Ascending aorta (tissue), 2 donors: ENCODE measurements at regions not wholly inside any gene's neighbourhood (a gene's known extent, or its start where the extent isn't known, plus 50 kb on each side); places are given as distances from the start of the nearest gene placed in this dataset.

Source experiments
- DNase-seq, 2 donors: peaks; one replicate each; pipeline ENCODE4 v3.0.0-alpha.2; 2019; ENCODE audit warnings: low spot score in 2 of 2
- H3K27ac ChIP-seq, 2 donors: fragments of 200-600 bp; sonication (generic); one replicate each; pipeline ENCODE4 v1.5.1; 2016 to 2017; ENCODE audit warnings: mild to moderate bottlenecking in 1 of 2
- H3K27me3 ChIP-seq: fragments of 200-600 bp; sonication (generic); one replicate; pipeline ENCODE4 v1.5.1; 2017
- H3K36me3 ChIP-seq, 2 donors: fragments of 200-600 bp; sonication (generic); one replicate each; pipeline ENCODE4 v1.5.1; 2016
- H3K4me1 ChIP-seq, 2 donors: fragments of 200-600 bp; sonication (generic); one replicate each; pipeline ENCODE4 v1.5.1; 2016 to 2017; ENCODE audit warnings: mild to moderate bottlenecking in 1 of 2
- H3K4me3 ChIP-seq, 2 donors: fragments of 200-600 bp; sonication (generic); one replicate each; pipeline ENCODE4 v1.5.1; 2016 to 2017; ENCODE audit warnings: mild to moderate bottlenecking in 1 of 2
- H3K9me3 ChIP-seq, 2 donors: fragments of 200-600 bp; sonication (generic); one replicate each; pipeline ENCODE4 v1.5.1; 2016
- CTCF ChIP-seq, 3 experiments: fragments of 200-600 bp in 2 of 3; fragments of 450-650 bp in 1 of 3; sonication (generic) in 2 of 3; IDR thresholded peaks; one replicate each; pipeline ENCODE4 v1.5.1; 2016 to 2019; ENCODE audit warnings: antibody characterized with exemption in 3 of 3, mild to moderate bottlenecking in 1 of 3, moderate library complexity in 1 of 3
- intact Hi-C: fragments of 100-400 bp; cut with DNase I; formaldehyde crosslinking; loops from one replicate; pipeline ENCODE4 v1.15.1; 2023

- Histone ChIP-seq H3K4me1 (no peaks in the 10 kb centered on the region), H3K27me3 (no peaks in the 10 kb centered on the region), H3K36me3 (no peaks in the 10 kb centered on the region), H3K27ac (no peak overlapping the region), H3K9me3 (no peaks in the 10 kb centered on the region), H3K4me3 (no peak overlapping the region)
- intact Hi-C loops, result no loop called here
- no peak for DNase-seq
- TF ChIP-seq CTCF (IDR thresholded peaks at IDR 0.05), result no peak
Observed at GRCh38 chr10:131678171-131678570, 222.6 kb upstream of the PPP2R2D start.

- no peaks in the 10 kb centered on the region for H3K36me3 ChIP-seq
- H3K9me3 ChIP-seq, result no peaks in the 10 kb centered on the region
- no peak for TF ChIP-seq CTCF (IDR thresholded peaks at IDR 0.05)
- H3K27me3 ChIP-seq, result no peaks in the 10 kb centered on the region
- H3K4me3 ChIP-seq, result no peak overlapping the region
- H3K27ac ChIP-seq, result no peak overlapping the region
- no peak for DNase-seq
- H3K4me1 ChIP-seq, result no peaks in the 10 kb centered on the region
- intact Hi-C loops, result no loop called here
Observed at GRCh38 chr10:131678613-131679012, 222.2 kb upstream of the PPP2R2D start.

GRCh38 chr10:131679926-131680325 is 220.9 kb upstream of the PPP2R2D start:
- no peaks in the 10 kb centered on the region for H3K9me3 ChIP-seq
- no peak overlapping the region for H3K4me3 ChIP-seq
- DNase-seq, result peak in 1 of 2 donors; percentile 30
- H3K4me1 ChIP-seq, result no peaks in the 10 kb centered on the region
- no peaks in the 10 kb centered on the region for H3K36me3 ChIP-seq
- intact Hi-C loops, result no loop called here
- no peak for TF ChIP-seq CTCF (IDR thresholded peaks at IDR 0.05)
- no peak overlapping the region for H3K27ac ChIP-seq
- H3K27me3 ChIP-seq, result no peaks in the 10 kb centered on the region

- H3K4me1 ChIP-seq, result no peaks in the 10 kb centered on the region
Observed at GRCh38 chr10:131681122-131681521, 219.7 kb upstream of the PPP2R2D start.

GRCh38 chr10:131681656-131682055 is 219.2 kb upstream of the PPP2R2D start:
- TF ChIP-seq CTCF (IDR thresholded peaks at IDR 0.05), result no peak
- Histone ChIP-seq H3K27ac (no peak overlapping the region), H3K27me3 (no peaks in the 10 kb centered on the region), H3K36me3 (no peaks in the 10 kb centered on the region), H3K9me3 (no peaks in the 10 kb centered on the region), H3K4me3 (no peak overlapping the region), H3K4me1 (no peaks in the 10 kb centered on the region)
- DNase-seq, result no peak
- intact Hi-C loops, result no loop called here

More at GRCh38 chr10:131681122-131681521, 219.7 kb upstream of the PPP2R2D start:
- no peak overlapping the region for H3K4me3 ChIP-seq
- no peaks in the 10 kb centered on the region for H3K36me3 ChIP-seq
- H3K27me3 ChIP-seq, result no peaks in the 10 kb centered on the region
- TF ChIP-seq CTCF (IDR thresholded peaks at IDR 0.05), result no peak
- DNase-seq, result no peak
- no peak overlapping the region for H3K27ac ChIP-seq
- intact Hi-C loops, result no loop called here
- no peaks in the 10 kb centered on the region for H3K9me3 ChIP-seq

GRCh38 chr10:131682271-131682962 is 218.4 kb upstream of the PPP2R2D start:
- Histone ChIP-seq H3K9me3 (no peaks in the 10 kb centered on the region), H3K27me3 (no peaks in the 10 kb centered on the region), H3K4me3 (no peak overlapping the region), H3K27ac (no peak overlapping the region), H3K4me1 (no peaks in the 10 kb centered on the region), H3K36me3 (no peaks in the 10 kb centered on the region)
- DNase-seq, result no peak
- no peak for TF ChIP-seq CTCF (IDR thresholded peaks at IDR 0.05)
- intact Hi-C loops, result no loop called here
